CD4-positive, alpha-beta T cell (primary cell): ENCODE measurements at regions not wholly inside any gene's neighbourhood (a gene's known extent, or its start where the extent isn't known, plus 50 kb on each side); places are given as distances from the start of the nearest gene placed in this dataset.
A peak's percentile ranks its signal among the peaks of the same experiment; 100 is the strongest.
"Not testable (repeated sequence)": the region's sequence is repeated elsewhere in the genome, so short reads cannot be mapped to it uniquely, and the experiment has no call there.

ENCODE experiments used
- ATAC-seq: fragments of 200-7000 bp; cut with Tn5 transposase; one replicate; pipeline ENCODE4 v1.10.0; 2022; ENCODE audit warnings: mild to moderate bottlenecking; ENCODE audit not compliant: poor library complexity
- CTCF ChIA-PET: fragments of 350-600 bp; sonication (Branson Sonifier 250); formaldehyde crosslinking; loops from one replicate; lab custom pipeline; 2021; ENCODE audit warnings: antibody characterized with exemption, inconsistent platforms; lab: Charles Lee
- POLR2A ChIA-PET: fragments of 350-600 bp; sonication (Branson Sonifier 250); formaldehyde crosslinking; loops from one replicate; lab custom pipeline; 2021; ENCODE audit warnings: antibody characterized with exemption, inconsistent platforms; lab: Charles Lee
- DNase-seq, 14 experiments: peaks; one replicate each; pipeline ENCODE4 v3.0.0-alpha.2; 2013 to 2020; ENCODE audit warnings: mixed read lengths in 2 of 14
- H3K27ac ChIP-seq, 2 donors: one replicate each; pipeline versions ENCODE4 v1.5.1 to v1.7.0; 2013; ENCODE audit warnings: low read length in 2 of 2, low read depth in 1 of 2, mild to moderate bottlenecking in 1 of 2
- H3K27me3 ChIP-seq, 2 experiments: 1 replicate in 1 of 2; 2 replicates in 1 of 2; pipeline versions ENCODE4 v1.6.1 to v1.7.0; 2013; ENCODE audit warnings: low read length in 2 of 2, control low read depth in 1 of 2, mild to moderate bottlenecking in 1 of 2, moderate library complexity in 1 of 2; ENCODE audit not compliant: insufficient read depth in 2 of 2, control insufficient read depth in 1 of 2
- H3K36me3 ChIP-seq: one replicate; pipeline ENCODE4 v1.6.1; 2013; ENCODE audit warnings: low read length, control low read depth; ENCODE audit not compliant: insufficient read depth
- H3K4me1 ChIP-seq: one replicate; pipeline ENCODE4 v1.6.1; 2013; ENCODE audit warnings: low read length, control low read depth; ENCODE audit not compliant: insufficient read depth
- H3K4me3 ChIP-seq: one replicate; pipeline ENCODE4 v1.5.1; 2013; ENCODE audit warnings: mild to moderate bottlenecking, low read length, moderate library complexity
- H3K9me3 ChIP-seq, 2 experiments: 1 replicate in 1 of 2; 2 replicates in 1 of 2; pipeline versions ENCODE4 v1.6.1 to v1.7.0; 2013; ENCODE audit warnings: low read length in 2 of 2, mild to moderate bottlenecking in 2 of 2, control low read depth in 1 of 2, moderate library complexity in 1 of 2; ENCODE audit not compliant: control insufficient read depth in 1 of 2, insufficient read depth in 1 of 2
- H3K27ac Mint-ChIP-seq: one replicate; pipeline ENCODE4 v1.8.0; 2020; ENCODE audit warnings: mixed read lengths
- H3K27me3 Mint-ChIP-seq: one replicate; pipeline ENCODE4 v1.8.0; 2021; ENCODE audit warnings: mixed read lengths
- H3K36me3 Mint-ChIP-seq: one replicate; pipeline ENCODE4 v1.8.0; 2021; ENCODE audit warnings: low read depth, mixed read lengths
- H3K4me1 Mint-ChIP-seq: one replicate; pipeline ENCODE4 v1.8.0; 2021; ENCODE audit warnings: low read depth, mixed read lengths
- H3K4me3 Mint-ChIP-seq: one replicate; pipeline ENCODE4 v1.8.0; 2020; ENCODE audit warnings: mild to moderate bottlenecking, mixed read lengths
- H3K9me3 Mint-ChIP-seq: one replicate; pipeline ENCODE4 v1.8.0; 2020; ENCODE audit warnings: mixed read lengths
- intact Hi-C, 2 experiments: fragments of 100-400 bp; cut with DNase I in 1 of 2; cut with micrococcal nuclease in 1 of 2; formaldehyde crosslinking; loops; one replicate each; pipeline versions ENCODE4 v1.15.1 to v1.9.0; 2023 to 2025; cut with DNase I, micrococcal nuclease
- TF ChIP-seq, protein P1 (sequence below): fragments of 200-600 bp; IDR thresholded peaks from one replicate; pipeline ENCODE4 v1.8.0; 2022; ENCODE audit warnings: antibody characterized with exemption, mild to moderate bottlenecking

DNA sequence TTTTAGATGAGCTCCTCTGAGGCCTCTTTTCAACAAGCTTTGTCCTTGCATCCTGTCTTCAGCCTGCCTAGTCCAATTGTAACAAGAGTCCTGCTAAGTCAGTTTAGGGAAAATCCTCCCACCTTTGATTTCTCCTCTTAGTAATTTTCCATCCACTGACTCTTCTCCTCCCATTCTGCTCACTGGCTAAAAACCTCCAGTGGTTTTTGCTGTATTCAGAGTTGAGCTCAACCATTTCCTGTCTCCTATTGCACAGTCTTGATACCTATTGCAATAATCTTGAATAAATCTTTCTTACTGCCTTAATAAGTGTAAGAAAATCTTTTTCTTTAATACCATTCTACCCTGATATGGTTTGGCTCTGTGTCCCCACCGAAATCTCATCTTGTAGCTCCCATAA lies 117.8 kb upstream of the ENPP6 start:
- no peaks in the 10 kb centered on the region for H3K36me3 ChIP-seq
- intact Hi-C loops, result no loop called here
- Mint-ChIP-seq H3K27me3 (no peaks in the 10 kb centered on the region), H3K4me3 (no peak overlapping the region), H3K36me3 (no peaks in the 10 kb centered on the region), H3K9me3 (peaks cover 3% of the 10 kb centered on the region), H3K27ac (no peak overlapping the region), H3K4me1 (peaks cover 5% of the 10 kb centered on the region)
- TF ChIP-seq, protein P1, sequence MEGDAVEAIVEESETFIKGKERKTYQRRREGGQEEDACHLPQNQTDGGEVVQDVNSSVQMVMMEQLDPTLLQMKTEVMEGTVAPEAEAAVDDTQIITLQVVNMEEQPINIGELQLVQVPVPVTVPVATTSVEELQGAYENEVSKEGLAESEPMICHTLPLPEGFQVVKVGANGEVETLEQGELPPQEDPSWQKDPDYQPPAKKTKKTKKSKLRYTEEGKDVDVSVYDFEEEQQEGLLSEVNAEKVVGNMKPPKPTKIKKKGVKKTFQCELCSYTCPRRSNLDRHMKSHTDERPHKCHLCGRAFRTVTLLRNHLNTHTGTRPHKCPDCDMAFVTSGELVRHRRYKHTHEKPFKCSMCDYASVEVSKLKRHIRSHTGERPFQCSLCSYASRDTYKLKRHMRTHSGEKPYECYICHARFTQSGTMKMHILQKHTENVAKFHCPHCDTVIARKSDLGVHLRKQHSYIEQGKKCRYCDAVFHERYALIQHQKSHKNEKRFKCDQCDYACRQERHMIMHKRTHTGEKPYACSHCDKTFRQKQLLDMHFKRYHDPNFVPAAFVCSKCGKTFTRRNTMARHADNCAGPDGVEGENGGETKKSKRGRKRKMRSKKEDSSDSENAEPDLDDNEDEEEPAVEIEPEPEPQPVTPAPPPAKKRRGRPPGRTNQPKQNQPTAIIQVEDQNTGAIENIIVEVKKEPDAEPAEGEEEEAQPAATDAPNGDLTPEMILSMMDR, result no peak
- DNase-seq (no peak), ATAC-seq (no peak)
- no peaks in the 10 kb centered on the region for H3K27me3 ChIP-seq
- ChIA-PET CTCF (no interaction called here), POLR2A (no interaction called here)
- no peak overlapping the region for H3K27ac ChIP-seq
- peaks cover 0 to 6% of the 10 kb centered on the region in 2 experiments for H3K9me3 ChIP-seq
- peaks cover 4% of the 10 kb centered on the region for H3K4me1 ChIP-seq
- H3K4me3 ChIP-seq, result no peak overlapping the region

DNA sequence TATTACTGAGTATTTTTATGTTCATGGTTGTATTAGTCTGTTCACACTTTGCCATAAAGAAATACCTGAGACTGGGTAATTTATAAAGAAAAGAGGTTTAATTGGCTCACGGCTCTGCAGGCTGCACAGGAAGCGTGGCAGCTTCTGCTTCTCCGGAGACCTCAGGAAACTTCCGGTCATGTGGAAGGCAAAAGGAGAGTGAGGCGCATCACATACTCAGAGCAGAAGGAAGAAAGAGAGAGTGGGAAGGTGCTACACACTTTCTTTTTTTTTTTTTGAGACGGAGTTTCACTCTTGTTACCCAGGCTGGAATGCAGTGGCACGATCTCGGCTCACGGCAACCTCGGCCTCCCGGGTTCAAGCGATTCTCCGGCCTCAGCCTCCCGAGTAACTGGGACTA lies 115.8 kb upstream of the ENPP6 start:
- intact Hi-C loops, H3K4me1 ChIP-seq, H3K4me1 Mint-ChIP-seq, CTCF ChIA-PET, H3K9me3 ChIP-seq, H3K4me3 ChIP-seq, H3K27me3 Mint-ChIP-seq, H3K9me3 Mint-ChIP-seq, H3K27ac ChIP-seq, ATAC-seq, H3K4me3 Mint-ChIP-seq, H3K27me3 ChIP-seq, H3K36me3 ChIP-seq, H3K36me3 Mint-ChIP-seq, H3K27ac Mint-ChIP-seq: not testable (repeated sequence)
- peak in 1 of 14 experiments; percentile 8 for DNase-seq
- POLR2A ChIA-PET, result interaction anchor here (2.2 kb wide), 1 partner anchor 10 kb away, joined by 6 read pairs; no protein-coding TSS in a partner anchor

DNA sequence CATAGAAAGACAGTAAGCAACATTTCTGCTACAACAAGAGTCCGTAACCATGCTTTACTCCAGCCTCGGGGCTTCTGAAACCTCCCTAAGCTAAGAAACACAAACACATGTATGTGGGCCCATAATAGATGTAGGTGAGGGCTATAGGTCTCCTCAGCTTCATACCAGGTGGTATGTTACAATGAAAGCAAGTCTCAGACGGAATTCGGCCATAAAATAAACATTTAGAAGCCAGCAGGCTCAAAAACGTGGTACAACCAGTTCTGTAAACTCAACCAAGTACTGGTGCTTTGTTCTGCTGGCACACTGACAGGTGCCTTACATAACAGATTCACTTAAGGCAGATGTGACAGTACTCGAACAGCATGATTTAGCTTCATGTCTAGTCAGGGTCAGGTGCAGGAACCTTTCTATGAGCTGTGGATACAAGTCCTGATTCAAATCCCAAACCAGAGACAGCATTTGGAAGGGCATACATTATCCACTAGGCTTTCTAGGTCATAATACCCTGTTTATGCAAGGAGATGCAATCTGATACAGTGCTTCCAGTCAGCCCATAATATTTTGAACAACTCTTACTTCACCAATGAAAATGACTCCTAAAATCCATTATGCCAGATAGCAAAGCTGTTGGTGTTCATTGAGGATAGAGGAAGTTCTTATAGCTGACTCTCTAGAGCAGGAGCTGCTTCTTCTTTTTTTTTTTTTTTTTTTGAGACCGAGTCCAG lies 113.8 kb upstream of the ENPP6 start:
- Histone ChIP-seq H3K27ac (no peak overlapping the region), H3K4me1 (peaks cover 4% of the 10 kb centered on the region), H3K27me3 (no peaks in the 10 kb centered on the region), H3K36me3 (no peaks in the 10 kb centered on the region), H3K4me3 (no peak overlapping the region), H3K9me3 (no peaks in the 10 kb centered on the region)
- ATAC-seq (no peak), DNase-seq (no peak)
- Mint-ChIP-seq H3K4me1 (peaks cover 13% of the 10 kb centered on the region), H3K36me3 (no peaks in the 10 kb centered on the region), H3K9me3 (no peaks in the 10 kb centered on the region), H3K27ac (no peak overlapping the region), H3K4me3 (no peak overlapping the region), H3K27me3 (no peaks in the 10 kb centered on the region)
- ChIA-PET CTCF (no interaction called here), POLR2A (interaction anchor here (2.2 kb wide), 1 partner anchor 12 kb away, joined by 6 read pairs; no protein-coding TSS in a partner anchor)
- TF ChIP-seq, protein P1, result no peak
- intact Hi-C loops, result no loop called here

DNA sequence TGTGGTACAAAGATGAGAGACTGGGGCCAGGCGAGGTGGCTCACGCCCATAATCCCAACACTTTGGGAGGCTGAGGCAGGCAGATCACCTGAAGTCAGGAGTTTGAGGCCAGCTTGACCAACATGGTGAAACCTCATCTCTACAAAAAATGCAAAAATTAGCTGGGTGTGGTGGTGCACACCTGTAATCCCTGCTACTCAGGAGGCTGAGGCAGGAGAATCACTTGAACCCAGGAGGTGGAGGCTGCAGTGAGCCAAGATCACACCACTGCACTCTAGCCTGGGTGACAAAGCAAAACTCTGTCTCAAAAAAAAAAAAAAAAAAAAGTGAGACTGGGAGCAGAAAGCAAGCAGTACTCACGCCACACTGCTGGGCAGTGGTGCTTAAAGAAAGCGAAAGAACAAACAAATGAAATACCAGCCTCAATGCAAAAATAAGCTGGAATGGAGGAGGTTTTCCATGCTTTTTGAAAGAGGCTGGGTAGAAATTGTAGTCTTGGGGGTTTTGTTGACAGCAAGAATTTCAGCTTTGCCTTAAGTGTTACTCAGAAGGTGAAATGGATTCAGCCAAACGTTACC lies 112.9 kb upstream of the ENPP6 start:
- ATAC-seq, intact Hi-C loops, H3K4me1 ChIP-seq, H3K4me3 ChIP-seq, H3K27ac Mint-ChIP-seq, H3K36me3 ChIP-seq, H3K27me3 ChIP-seq, H3K9me3 Mint-ChIP-seq, H3K4me3 Mint-ChIP-seq, CTCF ChIA-PET, H3K27ac ChIP-seq, DNase-seq, POLR2A ChIA-PET, H3K27me3 Mint-ChIP-seq, H3K36me3 Mint-ChIP-seq, H3K9me3 ChIP-seq: not testable (repeated sequence)
- H3K4me1 Mint-ChIP-seq, result peaks cover 12% of the 10 kb centered on the region
